Transverse colon (tissue), 4 donors: ENCODE measurements at regions not wholly inside any gene's neighbourhood (a gene's known extent, or its start where the extent isn't known, plus 50 kb on each side); places are given as distances from the start of the nearest gene placed in this dataset.

Experiments
- DNase-seq: peaks from one replicate; pipeline ENCODE4 v3.0.0-alpha.2; 2019
- H3K27ac ChIP-seq, 4 donors: fragments of 200-600 bp; sonication (generic); 2 replicates each; pipeline ENCODE4 v1.5.1; 2016 to 2018; ENCODE audit warnings: inconsistent platforms in 4 of 4
- H3K27me3 ChIP-seq: fragments of 200-600 bp; sonication (generic); 2 replicates; pipeline ENCODE4 v1.5.1; 2017; ENCODE audit warnings: inconsistent platforms
- H3K36me3 ChIP-seq, 4 donors: fragments of 200-600 bp; sonication (generic); 2 replicates each; pipeline ENCODE4 v1.5.1; 2017 to 2019; ENCODE audit warnings: inconsistent platforms in 4 of 4
- H3K4me1 ChIP-seq, 4 donors: fragments of 200-600 bp; sonication (generic); 2 replicates each; pipeline ENCODE4 v1.5.1; 2017 to 2020; ENCODE audit warnings: inconsistent platforms in 4 of 4
- H3K4me3 ChIP-seq, 4 donors: fragments of 200-600 bp; sonication (generic); 1 replicate in 1 of 4; 2 replicates in 3 of 4; pipeline versions ENCODE4 v1.5.1 to v1.6.1; 2017 to 2019; ENCODE audit warnings: inconsistent platforms in 4 of 4
- H3K9me3 ChIP-seq, 2 donors: fragments of 200-600 bp; sonication (generic); 2 replicates each; pipeline ENCODE4 v1.5.1; 2017 to 2019; ENCODE audit warnings: inconsistent platforms in 2 of 2
- CTCF ChIP-seq, 5 experiments: fragments of 200-600 bp in 3 of 5; fragments of 450-650 bp in 2 of 5; sonication (generic) in 3 of 5; IDR thresholded peaks; 1 replicate in 2 of 5; 2 replicates in 3 of 5; pipeline ENCODE4 v1.5.1; 2016 to 2017; ENCODE audit warnings: antibody characterized with exemption in 5 of 5, inconsistent platforms in 3 of 5, mild to moderate bottlenecking in 2 of 5, moderate library complexity in 1 of 5
- EP300 ChIP-seq: sonication (generic); formaldehyde crosslinking; IDR thresholded peaks from one replicate; pipeline ENCODE4 v1.6.1; 2017; ENCODE audit warnings: antibody characterized with exemption, low read depth
- POLR2A ChIP-seq: fragments of 450-650 bp; IDR thresholded peaks from one replicate; pipeline ENCODE4 v1.6.1; 2016; ENCODE audit warnings: antibody characterized with exemption, mild to moderate bottlenecking, moderate library complexity
- POLR2AphosphoS5 ChIP-seq, 3 donors: sonication (generic); formaldehyde crosslinking; IDR thresholded peaks; one replicate each; pipeline ENCODE4 v1.6.1; 2016; ENCODE audit warnings: antibody characterized with exemption in 3 of 3
- WGBS, 2 donors: methylation state at CpG; one replicate each; pipeline ENCODE4 v1.1.5; 2018; ENCODE audit warnings: low coverage in 1 of 2; 5-methylcytosine and 5-hydroxymethylcytosine counted together
- in situ Hi-C, 4 donors: fragments of 200-750 bp; cut with MboI; loops; one replicate each; pipeline versions ENCODE4 v1.15.0 to v1.15.1; 2017; ENCODE audit warnings: low sequenced_read_pairs in 3 of 4, low pct_ligation_motif_present in 1 of 4, low pct_unique_long_range_greater_than_20kb in 1 of 4
- intact Hi-C: fragments of 100-400 bp; cut with DNase I; formaldehyde crosslinking; loops from one replicate; pipeline ENCODE4 v1.15.1; 2023; ENCODE audit warnings: low total_unique reads

- WGBS, 2 donors = 35 to 39% methylated on average over 2 of the region's 2 CpGs
- Histone ChIP-seq H3K9me3 (no peaks in the 10 kb centered on the region), H3K27ac (no peak overlapping the region), H3K4me1 (no peaks in the 10 kb centered on the region), H3K27me3 (no peaks in the 10 kb centered on the region), H3K4me3 (no peak overlapping the region), H3K36me3 (no peaks in the 10 kb centered on the region)
- in situ Hi-C loops = no loop called here
- intact Hi-C loops = no loop called here
- no peak for TF ChIP-seq POLR2A
- no peak for TF ChIP-seq CTCF (IDR thresholded peaks at IDR 0.05)
- no peak for TF ChIP-seq EP300
- TF ChIP-seq POLR2AphosphoS5 (IDR thresholded peaks at IDR 0.05) = no peak
- DNase-seq = no peak
These were observed 1564.4 kb downstream of the EFNA5 start for GRCh38 chr5:106106384-106106783.

DNA sequence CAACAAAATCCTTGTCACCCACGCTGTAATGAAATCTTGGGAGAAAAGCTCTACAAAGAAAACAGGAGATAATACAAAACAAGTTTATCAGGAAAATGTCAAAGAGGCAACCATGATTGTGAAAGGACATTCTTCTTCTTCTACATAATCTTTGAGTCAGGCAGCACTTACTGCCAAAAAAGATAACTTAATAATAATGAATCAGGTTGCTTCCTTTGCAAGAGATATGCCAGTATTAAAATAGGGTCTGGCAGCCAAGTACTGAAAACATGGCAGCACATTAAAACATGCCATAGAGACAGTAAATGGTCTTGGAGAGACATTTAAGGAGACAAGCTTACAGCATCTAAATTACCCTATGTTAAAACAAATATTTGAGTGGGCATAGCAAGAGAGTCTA, 1573.4 kb downstream of the EFNA5 start:
- no peaks in the 10 kb centered on the region for H3K27me3 ChIP-seq
- in situ Hi-C loops = no loop called here
- no peak for DNase-seq
- no peaks in the 10 kb centered on the region for H3K9me3 ChIP-seq
- H3K36me3 ChIP-seq = no peaks in the 10 kb centered on the region
- no peak for TF ChIP-seq CTCF (IDR thresholded peaks at IDR 0.05)
- TF ChIP-seq EP300 = no peak
- no peak for TF ChIP-seq POLR2A
- TF ChIP-seq POLR2AphosphoS5 (IDR thresholded peaks at IDR 0.05) = no peak
- no peak overlapping the region for H3K4me3 ChIP-seq
- WGBS, 2 donors = 78 to 80% methylated on average over 1 of the region's 1 CpG
- no peaks in the 10 kb centered on the region for H3K4me1 ChIP-seq
- intact Hi-C loops = no loop called here
- no peak overlapping the region for H3K27ac ChIP-seq

- intact Hi-C loops (no loop called here), in situ Hi-C loops (no loop called here)
- H3K4me3 ChIP-seq = no peak overlapping the region
These were observed 1575.9 kb downstream of the EFNA5 start for GRCh38 chr5:106094839-106095238.

DNA sequence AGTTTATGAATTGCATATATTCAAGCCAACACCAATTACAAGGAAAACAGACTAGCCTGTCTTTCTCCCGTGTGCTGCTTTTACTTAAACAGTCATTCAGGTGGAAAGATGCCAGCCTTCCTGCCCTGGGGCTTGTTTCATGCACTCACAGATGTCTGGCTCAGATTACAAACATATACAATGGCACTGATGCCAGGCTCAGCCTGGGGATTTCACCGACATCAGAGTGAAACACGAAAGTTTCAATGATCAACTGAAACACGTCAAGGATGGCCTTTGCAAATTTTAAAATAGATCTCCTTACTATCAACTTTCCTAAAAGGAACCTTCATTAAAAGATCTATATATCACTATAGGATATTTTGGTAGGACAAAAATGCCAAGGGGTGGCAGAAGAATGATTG, 1576.5 kb downstream of the EFNA5 start:
- Histone ChIP-seq H3K27me3 (no peaks in the 10 kb centered on the region), H3K4me1 (no peaks in the 10 kb centered on the region), H3K36me3 (no peaks in the 10 kb centered on the region), H3K4me3 (no peak overlapping the region), H3K9me3 (no peaks in the 10 kb centered on the region), H3K27ac (no peak overlapping the region)
- TF ChIP-seq POLR2AphosphoS5 (IDR thresholded peaks at IDR 0.05) (peak; percentile 7 to 62 (median 14)), EP300 (no peak)
- 41 to 57% methylated on average over 1 to 4 of the region's 4 CpGs for WGBS, 2 donors
- DNase-seq = peak; percentile 9
- in situ Hi-C loops (no loop called here), intact Hi-C loops (no loop called here)

More at GRCh38 chr5:106094839-106095238, 1575.9 kb downstream of the EFNA5 start:
- no peak for DNase-seq
- no peak overlapping the region for H3K27ac ChIP-seq
- no peaks in the 10 kb centered on the region for H3K4me1 ChIP-seq
- no peaks in the 10 kb centered on the region for H3K27me3 ChIP-seq
- no peaks in the 10 kb centered on the region for H3K9me3 ChIP-seq
- H3K36me3 ChIP-seq = no peaks in the 10 kb centered on the region
- no peak for TF ChIP-seq EP300
- TF ChIP-seq POLR2A = no peak
- TF ChIP-seq CTCF (IDR thresholded peaks at IDR 0.05) = no peak
- TF ChIP-seq POLR2AphosphoS5 (IDR thresholded peaks at IDR 0.05) = no peak

GRCh38 chr5:106093134-106093533, 1577.6 kb downstream of the EFNA5 start:
- DNase-seq = no peak
- Histone ChIP-seq H3K9me3 (no peaks in the 10 kb centered on the region), H3K4me3 (no peak overlapping the region), H3K36me3 (no peaks in the 10 kb centered on the region), H3K27ac (no peak overlapping the region), H3K27me3 (no peaks in the 10 kb centered on the region), H3K4me1 (no peaks in the 10 kb centered on the region)
- intact Hi-C loops = no loop called here
- TF ChIP-seq EP300 = no peak
- TF ChIP-seq CTCF (IDR thresholded peaks at IDR 0.05) = no peak
- no peak for TF ChIP-seq POLR2A
- no peak for TF ChIP-seq POLR2AphosphoS5 (IDR thresholded peaks at IDR 0.05)
- 67% methylated on average over 1 of the region's 1 CpG; no CpG with 5 or more reads in 1 of the 2 donors for WGBS, 2 donors
- in situ Hi-C loops = no loop called here
